Uterus (tissue), 3 donors: ENCODE measurements at regions not wholly inside any gene's neighbourhood (a gene's known extent, or its start where the extent isn't known, plus 50 kb on each side); places are given as distances from the start of the nearest gene placed in this dataset.

ENCODE experiments used
- DNase-seq, 2 donors: peaks; one replicate each; pipeline ENCODE4 v3.0.0-alpha.2; 2019 to 2020
- H3K27ac ChIP-seq, 2 donors: fragments of 200-600 bp; sonication (generic); 1 replicate in 1 of 2; 2 replicates in 1 of 2; pipeline ENCODE4 v1.5.1; 2016 to 2018
- H3K27me3 ChIP-seq, 2 donors: fragments of 200-600 bp; sonication (generic); one replicate each; pipeline ENCODE4 v1.5.1; 2018 to 2019; ENCODE audit warnings: control low read depth in 1 of 2
- H3K36me3 ChIP-seq, 2 donors: fragments of 200-600 bp; sonication (generic); one replicate each; pipeline ENCODE4 v1.5.1; 2019; ENCODE audit warnings: control low read depth in 1 of 2
- H3K4me1 ChIP-seq, 2 donors: fragments of 200-600 bp; sonication (generic); one replicate each; pipeline ENCODE4 v1.5.1; 2018 to 2019; ENCODE audit warnings: control low read depth in 1 of 2
- H3K4me3 ChIP-seq, 2 donors: fragments of 200-600 bp; sonication (generic); 1 replicate in 1 of 2; 2 replicates in 1 of 2; pipeline ENCODE4 v1.5.1; 2018 to 2019; ENCODE audit warnings: mild to moderate bottlenecking in 1 of 2
- H3K9me3 ChIP-seq, 2 donors: fragments of 200-600 bp; sonication (generic); one replicate each; pipeline ENCODE4 v1.5.1; 2019; ENCODE audit warnings: control low read depth in 1 of 2
- CTCF ChIP-seq, 4 experiments: fragments of 200-600 bp in 2 of 4; fragments of 450-650 bp in 2 of 4; sonication (generic) in 2 of 4; IDR thresholded peaks; one replicate each; pipeline ENCODE4 v1.5.1; 2016 to 2019; ENCODE audit warnings: antibody characterized with exemption in 4 of 4, mild to moderate bottlenecking in 2 of 4, moderate library complexity in 1 of 4
- POLR2A ChIP-seq, 2 donors: fragments of 450-650 bp; IDR thresholded peaks; one replicate each; pipeline ENCODE4 v1.6.1; 2016; ENCODE audit warnings: antibody characterized with exemption in 2 of 2, mild to moderate bottlenecking in 1 of 2, moderate library complexity in 1 of 2
- intact Hi-C: fragments of 100-400 bp; cut with DNase I; formaldehyde crosslinking; loops from one replicate; pipeline ENCODE4 v1.15.1; 2023; ENCODE audit warnings: low total_unique reads
- donor health status: DM: yes; HTN: yes; CAD: no.

- intact Hi-C loops = loop anchor here (10.0 kb wide), 1 partner anchor 123 kb away; no protein-coding TSS in a partner anchor
- Histone ChIP-seq H3K27ac (no peak overlapping the region), H3K4me1 (no peaks in the 10 kb centered on the region), H3K27me3 (no peaks in the 10 kb centered on the region), H3K4me3 (no peak overlapping the region), H3K9me3 (no peaks in the 10 kb centered on the region), H3K36me3 (no peaks in the 10 kb centered on the region)
- DNase-seq = no peak
- TF ChIP-seq POLR2A (IDR thresholded peaks at IDR 0.05) = no peak
Measured at GRCh38 chr4:20421603-20421985, 169.9 kb downstream of the SLIT2 start.

- no peaks in the 10 kb centered on the region for H3K36me3 ChIP-seq
- DNase-seq = peak; percentile 21 to 34
- H3K9me3 ChIP-seq = no peaks in the 10 kb centered on the region
- no peaks in the 10 kb centered on the region for H3K27me3 ChIP-seq
- intact Hi-C loops = loop anchor here (10.0 kb wide), 1 partner anchor 122 kb away; no protein-coding TSS in a partner anchor
- no peaks in the 10 kb centered on the region for H3K4me1 ChIP-seq
- no peak overlapping the region for H3K27ac ChIP-seq
- H3K4me3 ChIP-seq = no peak overlapping the region
- TF ChIP-seq CTCF (IDR thresholded peaks at IDR 0.05) (peak; percentile 51 to 59 (median 55)), POLR2A (IDR thresholded peaks at IDR 0.05) (no peak)
Measured at GRCh38 chr4:20422398-20422797, 170.7 kb downstream of the SLIT2 start.

- H3K4me1 ChIP-seq = no peaks in the 10 kb centered on the region
- intact Hi-C loops = loop anchor here (10.0 kb wide), 1 partner anchor 121 kb away; no protein-coding TSS in a partner anchor
- H3K27ac ChIP-seq = no peak overlapping the region
- no peaks in the 10 kb centered on the region for H3K9me3 ChIP-seq
- H3K4me3 ChIP-seq = no peak overlapping the region
- no peak for TF ChIP-seq CTCF (IDR thresholded peaks at IDR 0.05)
- TF ChIP-seq POLR2A (IDR thresholded peaks at IDR 0.05) = no peak
- no peaks in the 10 kb centered on the region for H3K36me3 ChIP-seq
- DNase-seq = no peak
- H3K27me3 ChIP-seq = no peaks in the 10 kb centered on the region
Measured at GRCh38 chr4:20423420-20423819, 171.7 kb downstream of the SLIT2 start.

GRCh38 chr4:20426028-20426427 is 174.3 kb downstream of the SLIT2 start:
- Histone ChIP-seq H3K4me1 (no peaks in the 10 kb centered on the region), H3K27ac (no peak overlapping the region), H3K4me3 (no peak overlapping the region), H3K27me3 (no peaks in the 10 kb centered on the region), H3K36me3 (no peaks in the 10 kb centered on the region), H3K9me3 (no peaks in the 10 kb centered on the region)
- TF ChIP-seq POLR2A (IDR thresholded peaks at IDR 0.05) (no peak), CTCF (IDR thresholded peaks at IDR 0.05) (no peak)
- intact Hi-C loops = loop anchor here (10.0 kb wide), 1 partner anchor 119 kb away; no protein-coding TSS in a partner anchor
- DNase-seq = no peak

GRCh38 chr4:20428436-20429160 is 176.9 kb downstream of the SLIT2 start:
- intact Hi-C loops = loop anchor here (10.0 kb wide), 1 partner anchor 116 kb away; no protein-coding TSS in a partner anchor
- TF ChIP-seq POLR2A (IDR thresholded peaks at IDR 0.05) = no peak
- TF ChIP-seq CTCF (IDR thresholded peaks at IDR 0.05) = peak in 2 of 4 experiments; percentile 12 to 22
- Histone ChIP-seq H3K27me3 (no peaks in the 10 kb centered on the region), H3K4me3 (no peak overlapping the region), H3K36me3 (no peaks in the 10 kb centered on the region), H3K27ac (peak overlapping the region in 1 of 2 donors; percentile 9), H3K4me1 (no peaks in the 10 kb centered on the region), H3K9me3 (no peaks in the 10 kb centered on the region)
- DNase-seq = no peak
